PC-9 (cell line): ENCODE measurements at regions not wholly inside any gene's neighbourhood (a gene's known extent, or its start where the extent isn't known, plus 50 kb on each side); places are given as distances from the start of the nearest gene placed in this dataset.

Experiments used
- CTCF ChIP-seq: fragments of 200-600 bp; sonication (generic); conservative IDR thresholded peaks from 2 replicates; pipeline ENCODE4 v1.6.1; 2017; ENCODE audit warnings: mixed run types, antibody characterized with exemption, mild to moderate bottlenecking, moderate library complexity
- EZH2 ChIP-seq: fragments of 200-600 bp; sonication (generic); IDR thresholded peaks from 2 replicates; pipeline ENCODE4 v1.8.0; 2017; ENCODE audit warnings: antibody characterized with exemption, low read depth

GRCh38 chr15:48038221-48038620 lies 82.6 kb upstream of the SLC24A5 start:
- TF ChIP-seq CTCF = no peak
- no peak for TF ChIP-seq EZH2
